Stimulated activated CD4-positive, alpha-beta T cell treated with anti-CD3 and anti-CD28 coated beads, Interleukin-12 subunit alpha, Interleukin-12 subunit beta, amount 100 ng/mL, for 48 hours (primary cell): ENCODE measurements at regions not wholly inside any gene's neighbourhood (a gene's known extent, or its start where the extent isn't known, plus 50 kb on each side); places are given as distances from the start of the nearest gene placed in this dataset.
"Not testable (repeated sequence)": the region's sequence is repeated elsewhere in the genome, so short reads cannot be mapped to it uniquely, and the experiment has no call there.

ENCODE experiments used
- DNase-seq, 3 donors: peaks; one replicate each; pipeline ENCODE4 v3.0.0-alpha.2; 2020; ENCODE audit warnings: low read depth in 2 of 3, low spot score in 1 of 3

DNA sequence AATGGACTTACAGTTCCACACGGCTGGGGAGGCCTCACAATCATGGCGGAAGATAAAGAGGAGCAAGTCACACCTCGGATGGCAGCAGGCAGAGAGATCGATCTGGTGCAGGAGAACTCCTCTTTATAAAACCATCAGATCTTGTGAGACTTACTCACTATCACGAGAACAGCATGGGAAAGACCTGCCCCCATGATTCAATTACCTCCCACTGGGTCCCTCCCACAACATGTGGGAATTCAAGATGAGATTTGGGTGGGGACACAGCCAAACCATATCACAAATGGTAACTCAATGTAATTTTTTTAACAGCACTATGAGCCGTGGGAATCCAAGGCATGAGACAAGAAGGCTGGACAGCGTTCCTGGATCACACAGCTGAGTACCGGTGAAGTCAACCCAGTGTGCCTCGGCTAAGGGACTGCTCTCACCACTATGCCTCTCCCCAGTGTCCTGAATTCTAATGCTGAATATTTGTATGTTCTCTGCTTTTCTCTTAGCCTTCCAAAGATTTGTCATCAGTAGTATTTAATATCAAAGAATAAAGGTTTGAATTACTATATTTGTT is 84.3 kb downstream of the IRS2 start:
- DNase-seq: not testable (repeated sequence)

- DNase-seq: no peak
Observed at GRCh38 chr13:109700176-109700575, 86.2 kb downstream of the IRS2 start.

DNA sequence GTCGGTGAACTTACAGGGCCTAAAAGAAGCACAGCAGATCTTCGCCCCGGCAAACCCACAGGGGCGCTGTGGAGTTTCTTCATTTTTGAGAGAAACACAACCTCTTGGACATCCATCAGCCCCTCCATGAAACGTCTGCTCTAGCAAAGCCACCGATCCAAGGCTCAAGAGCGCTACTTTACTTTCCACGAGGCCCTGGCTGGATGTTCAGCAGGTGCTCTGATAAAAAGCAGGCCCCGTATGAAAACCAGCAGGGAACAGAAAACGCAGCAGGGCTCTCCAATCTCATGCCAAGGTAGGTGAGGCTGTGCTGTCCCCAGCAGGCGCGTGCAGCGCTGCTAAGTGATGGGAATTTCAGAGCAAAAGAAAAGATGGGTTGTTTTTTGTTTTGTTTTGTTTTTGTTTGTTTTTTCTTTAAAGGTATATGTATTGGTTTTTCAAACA is 86.7 kb downstream of the IRS2 start:
- DNase-seq: no peak

- DNase-seq: no peak
Observed at GRCh38 chr13:109698779-109699178, 87.6 kb downstream of the IRS2 start.

DNA sequence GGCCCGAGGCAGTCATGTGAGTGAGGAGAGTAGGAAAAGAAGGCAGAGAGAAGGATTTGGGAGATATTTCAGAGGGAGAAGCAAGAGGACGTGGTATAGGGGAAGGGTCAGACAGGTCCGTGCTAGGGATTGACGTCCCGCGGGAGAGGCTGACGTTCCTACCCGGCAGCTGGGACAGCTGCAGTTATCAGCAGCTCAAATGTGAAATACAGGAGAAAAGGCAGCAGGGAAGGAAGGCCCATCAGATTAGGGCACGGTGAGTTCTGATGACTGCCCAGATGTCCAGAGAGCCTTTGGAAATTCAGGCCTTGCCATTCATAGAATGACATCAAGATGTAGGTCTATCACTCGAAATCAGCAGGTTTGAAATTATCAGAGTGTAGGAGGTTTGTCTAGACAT is 88.4 kb downstream of the IRS2 start:
- no peak for DNase-seq

- no peak for DNase-seq
Observed at GRCh38 chr13:109695402-109696190, 90.8 kb downstream of the IRS2 start.

DNA sequence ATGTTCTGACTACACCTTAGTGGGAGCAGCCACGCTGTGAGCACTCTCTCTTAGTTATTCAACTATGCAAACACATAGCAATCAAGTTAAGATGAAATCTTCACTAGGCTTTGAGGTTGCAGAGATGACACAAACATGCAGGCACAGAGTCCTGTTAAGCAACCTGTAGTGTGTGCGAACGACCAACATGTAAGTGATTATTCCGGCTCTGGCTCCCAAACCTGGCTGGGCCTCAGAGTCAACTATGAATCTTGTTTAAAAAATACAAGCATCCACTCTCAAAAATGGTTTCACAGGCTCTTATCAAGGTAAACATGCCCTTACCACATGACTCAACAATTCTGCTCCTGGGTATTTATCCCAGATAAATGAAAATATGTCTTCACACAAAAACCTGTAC is 91.4 kb downstream of the IRS2 start:
- DNase-seq: no peak

GRCh38 chr13:109693213-109693612 is 93.2 kb downstream of the IRS2 start:
- no peak for DNase-seq

GRCh38 chr13:109691689-109692088 is 94.7 kb downstream of the IRS2 start:
- DNase-seq: no peak

DNA sequence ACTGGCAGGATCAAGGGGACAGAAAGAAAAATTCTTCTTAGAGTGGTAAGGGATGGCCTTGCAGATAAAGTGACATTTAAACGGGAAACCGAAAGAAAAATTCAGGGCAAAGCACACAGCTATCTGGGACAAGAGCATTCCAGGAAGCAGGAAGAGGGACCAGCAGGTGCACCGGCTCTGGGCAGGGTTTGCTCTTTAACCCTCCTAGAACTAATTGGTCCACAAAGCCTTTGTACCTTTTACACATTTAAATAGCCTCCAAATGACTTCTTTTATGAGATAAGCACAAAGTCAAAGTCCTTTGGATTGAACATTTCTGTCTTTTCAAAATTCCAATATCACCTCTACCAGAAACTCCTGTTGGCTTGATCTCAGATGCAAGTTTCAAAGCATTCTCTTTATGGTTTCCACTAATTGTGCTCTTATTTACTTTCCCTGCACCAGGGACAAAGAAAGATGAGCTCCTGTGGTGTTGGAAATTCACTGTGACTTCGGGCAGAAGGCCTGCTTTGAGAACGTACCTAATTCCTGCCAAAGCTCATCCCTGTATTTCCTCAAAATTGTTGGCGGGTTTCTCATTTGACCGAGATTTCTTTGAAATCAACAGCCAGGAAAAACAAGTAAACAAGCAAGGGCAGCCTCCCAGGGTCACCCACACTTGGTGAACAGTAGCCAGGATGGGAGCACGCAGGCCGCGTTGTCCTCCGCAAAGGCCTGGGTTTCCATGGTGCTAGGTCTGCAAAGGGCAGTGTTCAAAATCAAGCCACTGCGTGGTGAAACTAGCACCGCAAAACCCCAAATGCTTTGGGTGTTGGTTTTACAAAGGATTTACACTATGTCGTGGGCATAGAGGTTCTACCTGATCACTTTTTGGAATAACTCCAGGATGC is 98.6 kb downstream of the IRS2 start:
- DNase-seq: no peak

DNA sequence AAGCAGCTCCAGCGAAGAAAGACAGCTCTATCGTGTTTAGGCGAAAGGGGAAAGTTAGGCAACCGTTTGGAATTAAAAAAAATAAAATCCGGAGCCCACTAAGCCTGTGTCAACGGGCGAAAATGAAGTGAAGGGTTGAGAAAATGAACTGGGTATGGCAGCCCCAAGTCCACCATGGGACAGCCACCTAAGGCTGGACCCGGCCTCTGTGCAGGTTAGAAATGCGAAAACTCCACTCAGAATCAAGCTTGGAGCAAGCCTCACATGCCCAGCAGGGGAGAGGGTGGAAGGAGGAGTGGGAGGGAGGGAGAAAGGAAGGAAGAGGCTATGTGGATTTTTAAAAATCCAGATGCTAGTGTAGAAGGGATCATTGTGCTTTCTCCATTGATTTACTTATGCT is 101.2 kb downstream of the IRS2 start:
- no peak for DNase-seq

- DNase-seq: no peak
Observed at GRCh38 chr13:109684824-109685202, 101.6 kb downstream of the IRS2 start.

- DNase-seq: no peak
Observed at GRCh38 chr13:109684084-109684823, 102.1 kb downstream of the IRS2 start.

GRCh38 chr13:109682534-109683244 is 103.7 kb downstream of the IRS2 start:
- DNase-seq: no peak

- no peak for DNase-seq
Observed at GRCh38 chr13:109680930-109681329, 105.5 kb downstream of the IRS2 start.

GRCh38 chr13:109680288-109680687 is 106.1 kb downstream of the IRS2 start:
- DNase-seq: no peak

GRCh38 chr13:109678459-109678858 is 107.9 kb downstream of the IRS2 start:
- no peak for DNase-seq

DNA sequence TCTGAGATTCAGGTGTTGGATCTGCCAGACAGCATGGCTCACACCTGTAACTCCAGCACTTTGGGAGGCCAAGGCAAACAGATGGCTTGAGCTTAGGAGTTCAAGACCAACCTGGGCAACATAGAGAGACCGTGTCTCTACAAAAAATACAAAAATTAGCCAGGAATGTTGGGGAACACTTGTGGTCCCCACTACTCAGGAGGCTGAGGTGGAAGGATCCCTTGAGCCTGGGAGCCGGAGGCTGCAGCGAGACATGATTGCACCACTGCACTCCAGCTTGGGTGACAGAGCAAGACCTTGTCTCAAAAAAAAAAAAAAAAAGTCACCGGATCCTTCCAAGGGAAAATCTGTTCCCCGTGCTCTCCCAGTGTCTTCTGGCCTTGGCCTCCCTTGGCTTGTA is 109.2 kb downstream of the IRS2 start:
- no peak for DNase-seq

GRCh38 chr13:109673477-109673876 is 112.9 kb downstream of the IRS2 start:
- no peak for DNase-seq

- no peak for DNase-seq
Observed at GRCh38 chr13:109672545-109672944, 113.8 kb downstream of the IRS2 start.

DNA sequence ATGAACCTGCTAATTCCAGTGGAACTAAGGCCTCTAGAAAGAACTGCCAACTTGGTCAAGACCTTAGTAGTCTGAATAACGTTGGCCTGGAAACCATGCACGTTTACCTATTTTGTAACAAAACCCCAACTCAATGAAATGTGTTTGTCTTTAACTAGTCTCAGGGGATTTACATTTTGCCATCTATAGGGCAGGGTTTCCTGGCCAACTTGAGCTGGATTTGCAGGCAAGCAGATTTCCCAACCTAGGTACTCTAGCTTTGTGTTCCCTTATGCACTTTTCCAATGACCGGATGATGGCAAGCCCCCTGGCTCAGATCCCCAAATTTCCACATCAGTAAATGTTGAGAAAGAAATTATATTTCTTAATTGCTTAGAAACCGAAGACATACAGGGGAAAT is 114.5 kb downstream of the IRS2 start:
- no peak for DNase-seq
